ENCODE measurements at regions not wholly inside any gene's neighbourhood (a gene's known extent, or its start where the extent isn't known, plus 50 kb on each side); places are given as distances from the start of the nearest gene placed in this dataset.

GRCh38 chr2:464562-465309, 176.8 kb upstream of the ALKAL2 start:
- TF ChIP-seq CTCF (conservative IDR thresholded peaks at IDR 0.05; ENCODE audit: low read depth, low read length) (no peak), EZH2phosphoT487 (IDR thresholded peaks at IDR 0.05; ENCODE audit: borderline replicate concordance, low read length) (no peak), EZH2 (IDR thresholded peaks at IDR 0.05; ENCODE audit: low read length, unreplicated experiment) (no peak)

Data from PC-3 (cell line).